ENCODE measurements at regions not wholly inside any gene's neighbourhood (a gene's known extent, or its start where the extent isn't known, plus 50 kb on each side); places are given as distances from the start of the nearest gene placed in this dataset.

- DNase-seq, result no peak
- in situ Hi-C loops (cut with HindIII; ENCODE audit: low pct_ligation_motif_present, low pct_unique_long_range_greater_than_20kb, low sequenced_read_pairs), result no loop called here
Observed at GRCh38 chr6:167455371-167455770, 130.5 kb downstream of the TTLL2 start.

- DNase-seq, result no peak
- in situ Hi-C loops (cut with HindIII; ENCODE audit: low pct_ligation_motif_present, low pct_unique_long_range_greater_than_20kb, low sequenced_read_pairs), result no loop called here
Observed at GRCh38 chr6:167462514-167463312, 137.8 kb downstream of the TTLL2 start.

GRCh38 chr6:167464177-167464576 lies 139.3 kb downstream of the TTLL2 start:
- DNase-seq, result no peak
- in situ Hi-C loops (cut with HindIII; ENCODE audit: low pct_ligation_motif_present, low pct_unique_long_range_greater_than_20kb, low sequenced_read_pairs), result no loop called here

DNA sequence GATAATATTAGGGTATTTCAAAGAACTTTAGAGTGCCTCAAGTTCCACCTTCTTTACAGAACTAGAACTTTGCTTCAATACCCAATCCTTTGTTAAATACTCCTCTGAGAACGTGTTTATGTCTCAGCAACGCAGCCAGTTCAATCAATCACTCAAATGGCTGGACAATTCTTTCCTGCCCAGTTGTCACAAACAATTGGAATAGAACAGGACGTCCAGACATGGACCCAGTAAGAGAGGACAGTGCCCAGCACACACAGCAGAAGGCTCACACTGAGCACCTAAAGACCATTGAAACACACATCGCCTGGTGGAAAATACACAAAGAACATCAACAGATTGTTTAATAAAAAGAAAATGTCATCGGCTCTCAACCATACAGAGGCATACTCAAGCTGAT lies 140.6 kb downstream of the TTLL2 start:
- in situ Hi-C loops (cut with HindIII; ENCODE audit: low pct_ligation_motif_present, low pct_unique_long_range_greater_than_20kb, low sequenced_read_pairs), result no loop called here
- DNase-seq, result no peak

GRCh38 chr6:167467282-167467681 lies 142.4 kb downstream of the TTLL2 start:
- no peak for DNase-seq
- in situ Hi-C loops (cut with HindIII; ENCODE audit: low pct_ligation_motif_present, low pct_unique_long_range_greater_than_20kb, low sequenced_read_pairs), result no loop called here

- DNase-seq, result no peak
- in situ Hi-C loops (cut with HindIII; ENCODE audit: low pct_ligation_motif_present, low pct_unique_long_range_greater_than_20kb, low sequenced_read_pairs), result no loop called here
Observed at GRCh38 chr6:167467793-167468431, 143.0 kb downstream of the TTLL2 start.

DNA sequence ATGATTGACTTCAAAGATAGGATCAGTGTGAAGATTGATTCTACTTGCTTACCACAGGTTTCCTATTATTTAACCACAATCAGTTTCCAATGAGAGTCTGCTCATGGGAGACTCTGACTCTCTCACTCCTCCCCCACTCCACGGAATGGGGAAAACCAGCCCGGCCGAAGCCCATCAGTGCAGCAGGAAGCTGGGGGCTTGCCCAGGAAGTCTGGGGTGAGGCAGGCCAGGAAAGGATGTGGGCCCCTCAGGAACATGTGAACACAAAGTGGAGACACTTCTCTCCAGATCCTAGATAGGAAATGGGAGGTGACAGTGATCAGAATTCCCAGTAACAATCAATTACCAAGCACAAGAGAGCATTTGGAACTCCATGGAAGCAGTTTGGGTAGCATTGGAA lies 144.2 kb downstream of the TTLL2 start:
- in situ Hi-C loops (cut with HindIII; ENCODE audit: low pct_ligation_motif_present, low pct_unique_long_range_greater_than_20kb, low sequenced_read_pairs), result no loop called here
- no peak for DNase-seq

- in situ Hi-C loops (cut with HindIII; ENCODE audit: low pct_ligation_motif_present, low pct_unique_long_range_greater_than_20kb, low sequenced_read_pairs), result no loop called here
- DNase-seq, result no peak
Observed at GRCh38 chr6:167469672-167470071, 144.8 kb downstream of the TTLL2 start.

- in situ Hi-C loops (cut with HindIII; ENCODE audit: low pct_ligation_motif_present, low pct_unique_long_range_greater_than_20kb, low sequenced_read_pairs), result no loop called here
- DNase-seq, result no peak
Observed at GRCh38 chr6:167470101-167470835, 145.4 kb downstream of the TTLL2 start.

GRCh38 chr6:167470836-167471547 lies 146.1 kb downstream of the TTLL2 start:
- in situ Hi-C loops (cut with HindIII; ENCODE audit: low pct_ligation_motif_present, low pct_unique_long_range_greater_than_20kb, low sequenced_read_pairs), result no loop called here
- DNase-seq, result no peak

- in situ Hi-C loops (cut with HindIII; ENCODE audit: low pct_ligation_motif_present, low pct_unique_long_range_greater_than_20kb, low sequenced_read_pairs), result no loop called here
- no peak for DNase-seq
Observed at GRCh38 chr6:167471548-167471930, 146.7 kb downstream of the TTLL2 start.

- no peak for DNase-seq
- in situ Hi-C loops (cut with HindIII; ENCODE audit: low pct_ligation_motif_present, low pct_unique_long_range_greater_than_20kb, low sequenced_read_pairs), result no loop called here
Observed at GRCh38 chr6:167472148-167472547, 147.3 kb downstream of the TTLL2 start.

DNA sequence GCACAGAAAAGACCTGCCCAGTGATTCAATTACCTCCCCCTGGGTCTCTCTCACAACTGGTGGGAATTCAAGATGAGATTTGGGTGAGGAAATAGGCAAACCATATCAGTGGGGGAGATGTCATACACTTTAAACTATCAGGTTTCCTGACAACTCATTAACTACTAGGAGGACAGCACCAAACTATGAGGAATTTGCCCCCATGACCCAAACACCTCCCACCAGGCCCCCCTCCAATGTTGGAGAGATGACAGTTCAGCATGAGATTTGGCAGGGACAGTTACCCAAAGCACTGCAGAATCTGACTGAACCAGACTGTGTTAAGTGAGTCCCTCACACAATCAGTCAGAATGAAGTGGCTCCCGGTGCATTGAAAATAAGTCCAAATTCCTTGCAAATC lies 148.0 kb downstream of the TTLL2 start:
- DNase-seq, result no peak
- in situ Hi-C loops (cut with HindIII; ENCODE audit: low pct_ligation_motif_present, low pct_unique_long_range_greater_than_20kb, low sequenced_read_pairs), result no loop called here

DNA sequence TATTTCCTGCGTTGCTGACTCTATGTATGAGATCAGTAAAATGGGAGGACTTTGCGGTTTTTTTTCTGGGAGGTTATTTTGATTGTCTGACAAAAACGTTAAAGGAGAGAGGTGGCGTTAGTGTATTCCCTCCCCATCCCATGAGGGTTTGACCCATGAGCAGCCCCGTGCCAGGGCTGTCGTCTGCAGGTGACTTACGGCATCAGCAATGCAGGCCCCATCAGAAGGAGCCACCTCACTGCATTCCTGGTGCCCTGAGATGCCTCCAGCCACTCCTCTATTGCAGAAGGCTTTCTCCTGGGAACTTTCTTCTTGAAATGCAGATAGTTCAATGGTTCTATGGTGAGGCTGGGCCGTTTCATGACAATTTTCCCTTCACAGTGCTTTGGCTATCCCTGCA lies 149.3 kb downstream of the TTLL2 start:
- in situ Hi-C loops (cut with HindIII; ENCODE audit: low pct_ligation_motif_present, low pct_unique_long_range_greater_than_20kb, low sequenced_read_pairs), result no loop called here
- no peak for DNase-seq

DNA sequence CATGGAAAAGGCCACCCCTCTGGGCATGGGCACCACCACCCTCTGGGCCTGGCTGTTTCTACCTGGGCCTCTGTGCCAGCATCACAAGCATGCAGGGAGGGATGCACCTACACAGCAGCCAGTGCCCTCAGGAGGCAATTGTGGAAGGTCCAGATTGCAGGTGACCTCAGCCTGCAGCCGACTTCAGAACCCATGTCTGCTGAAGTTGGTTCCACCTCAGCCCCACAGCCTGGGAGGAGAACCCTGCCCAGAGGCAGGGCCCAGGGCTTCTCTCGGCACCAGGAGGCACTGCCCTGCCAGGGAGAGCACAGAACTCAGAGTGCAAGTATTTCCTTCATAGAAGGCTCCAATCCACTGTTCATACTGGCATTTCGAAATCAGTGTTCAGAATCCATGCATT lies 149.8 kb downstream of the TTLL2 start:
- DNase-seq, result no peak
- in situ Hi-C loops (cut with HindIII; ENCODE audit: low pct_ligation_motif_present, low pct_unique_long_range_greater_than_20kb, low sequenced_read_pairs), result no loop called here

- DNase-seq, result no peak
- in situ Hi-C loops (cut with HindIII; ENCODE audit: low pct_ligation_motif_present, low pct_unique_long_range_greater_than_20kb, low sequenced_read_pairs), result no loop called here
Observed at GRCh38 chr6:167475947-167476346, 151.1 kb downstream of the TTLL2 start.

GRCh38 chr6:167476844-167477595 lies 152.1 kb downstream of the TTLL2 start:
- in situ Hi-C loops (cut with HindIII; ENCODE audit: low pct_ligation_motif_present, low pct_unique_long_range_greater_than_20kb, low sequenced_read_pairs), result no loop called here
- no peak for DNase-seq

- in situ Hi-C loops (cut with HindIII; ENCODE audit: low pct_ligation_motif_present, low pct_unique_long_range_greater_than_20kb, low sequenced_read_pairs), result no loop called here
- no peak for DNase-seq
Observed at GRCh38 chr6:167477688-167478087, 152.8 kb downstream of the TTLL2 start.
